Mesothelial cell of epicardium (in vitro differentiated cells): ENCODE measurements at regions not wholly inside any gene's neighbourhood (a gene's known extent, or its start where the extent isn't known, plus 50 kb on each side); places are given as distances from the start of the nearest gene placed in this dataset.

Source experiments
- DNase-seq, 2 experiments: peaks; one replicate each; pipeline ENCODE4 v3.0.0; 2021; ENCODE audit warnings: low spot score in 2 of 2; ENCODE audit not compliant: unreplicated experiment in 2 of 2
- H3K27ac Mint-ChIP-seq: 2 replicates; pipeline ENCODE4 v1.8.0; 2021; ENCODE audit warnings: mixed read lengths
- H3K27me3 Mint-ChIP-seq: 2 replicates; pipeline ENCODE4 v1.8.0; 2021; ENCODE audit warnings: low read depth, mixed read lengths
- H3K36me3 Mint-ChIP-seq: 2 replicates; pipeline ENCODE4 v1.8.0; 2021; ENCODE audit warnings: mixed read lengths
- H3K4me1 Mint-ChIP-seq: 2 replicates; pipeline ENCODE4 v1.8.0; 2021; ENCODE audit warnings: mixed read lengths
- H3K4me3 Mint-ChIP-seq: 2 replicates; pipeline ENCODE4 v1.8.0; 2021; ENCODE audit warnings: mild to moderate bottlenecking, moderate library complexity, mixed read lengths
- H3K9me3 Mint-ChIP-seq: 2 replicates; pipeline ENCODE4 v1.8.0; 2021; ENCODE audit warnings: mixed read lengths
- CTCF ChIP-seq: fragments of 200-600 bp; sonication (generic); IDR thresholded peaks from one replicate; pipeline ENCODE4 v1.5.0; 2021; ENCODE audit warnings: antibody characterized with exemption; ENCODE audit not compliant: unreplicated experiment

GRCh38 chr3:22231061-22231460 is 480.1 kb upstream of the ZNF385D start:
- H3K4me3 Mint-ChIP-seq: no peak overlapping the region
- peaks cover 26% of the 10 kb centered on the region for H3K9me3 Mint-ChIP-seq
- H3K27ac Mint-ChIP-seq: no peak overlapping the region
- peaks cover 10% of the 10 kb centered on the region for H3K4me1 Mint-ChIP-seq
- DNase-seq: no peak
- no peak for TF ChIP-seq CTCF
- H3K27me3 Mint-ChIP-seq: no peaks in the 10 kb centered on the region
- H3K36me3 Mint-ChIP-seq: no peaks in the 10 kb centered on the region

- peaks cover 10% of the 10 kb centered on the region for H3K4me1 Mint-ChIP-seq
- DNase-seq: no peak
- H3K36me3 Mint-ChIP-seq: no peaks in the 10 kb centered on the region
- no peaks in the 10 kb centered on the region for H3K27me3 Mint-ChIP-seq
- no peak for TF ChIP-seq CTCF
- H3K4me3 Mint-ChIP-seq: no peak overlapping the region
- no peak overlapping the region for H3K27ac Mint-ChIP-seq
- peaks cover 8% of the 10 kb centered on the region for H3K9me3 Mint-ChIP-seq
Observed at GRCh38 chr3:22236490-22237270, 485.7 kb upstream of the ZNF385D start.

- TF ChIP-seq CTCF: no peak
- no peak for DNase-seq
- no peaks in the 10 kb centered on the region for H3K36me3 Mint-ChIP-seq
- no peaks in the 10 kb centered on the region for H3K9me3 Mint-ChIP-seq
- H3K27me3 Mint-ChIP-seq: no peaks in the 10 kb centered on the region
- peaks cover 3% of the 10 kb centered on the region for H3K4me1 Mint-ChIP-seq
- H3K27ac Mint-ChIP-seq: no peak overlapping the region
- no peak overlapping the region for H3K4me3 Mint-ChIP-seq
Observed at GRCh38 chr3:22239011-22239410, 488.0 kb upstream of the ZNF385D start.

- H3K27me3 Mint-ChIP-seq: no peaks in the 10 kb centered on the region
- TF ChIP-seq CTCF: no peak
- H3K27ac Mint-ChIP-seq: no peak overlapping the region
- H3K4me1 Mint-ChIP-seq: peaks cover 13% of the 10 kb centered on the region
- no peaks in the 10 kb centered on the region for H3K36me3 Mint-ChIP-seq
- H3K4me3 Mint-ChIP-seq: no peak overlapping the region
- H3K9me3 Mint-ChIP-seq: no peaks in the 10 kb centered on the region
- no peak for DNase-seq
Observed at GRCh38 chr3:22241110-22241509, 490.1 kb upstream of the ZNF385D start.

- peaks cover 16% of the 10 kb centered on the region for H3K4me1 Mint-ChIP-seq
Observed at GRCh38 chr3:22244761-22245521, 493.9 kb upstream of the ZNF385D start.

More at GRCh38 chr3:22244761-22245521, 493.9 kb upstream of the ZNF385D start:
- H3K4me3 Mint-ChIP-seq: no peak overlapping the region
- no peak overlapping the region for H3K27ac Mint-ChIP-seq
- no peak for TF ChIP-seq CTCF
- no peaks in the 10 kb centered on the region for H3K27me3 Mint-ChIP-seq
- no peak for DNase-seq
- no peaks in the 10 kb centered on the region for H3K9me3 Mint-ChIP-seq
- no peaks in the 10 kb centered on the region for H3K36me3 Mint-ChIP-seq
